ENCODE measurements at regions not wholly inside any gene's neighbourhood (a gene's known extent, or its start where the extent isn't known, plus 50 kb on each side); places are given as distances from the start of the nearest gene placed in this dataset.

- no peak overlapping the region for H3K27ac ChIP-seq
- TF ChIP-seq CTCF (IDR thresholded peaks at IDR 0.05) (no peak), ZFX (IDR thresholded peaks at IDR 0.05; ENCODE audit: borderline replicate concordance) (no peak)
These were observed 367.4 kb upstream of the TNRC6C start for GRCh38 chr17:77590951-77591735.

GRCh38 chr17:77592106-77592865, 366.2 kb upstream of the TNRC6C start:
- H3K27ac ChIP-seq, result no peak overlapping the region
- no peak for TF ChIP-seq CTCF (IDR thresholded peaks at IDR 0.05)

- TF ChIP-seq ZFX (IDR thresholded peaks at IDR 0.05; ENCODE audit: borderline replicate concordance) (no peak), CTCF (IDR thresholded peaks at IDR 0.05) (no peak)
These were observed 365.4 kb upstream of the TNRC6C start for GRCh38 chr17:77593081-77593480.

DNA sequence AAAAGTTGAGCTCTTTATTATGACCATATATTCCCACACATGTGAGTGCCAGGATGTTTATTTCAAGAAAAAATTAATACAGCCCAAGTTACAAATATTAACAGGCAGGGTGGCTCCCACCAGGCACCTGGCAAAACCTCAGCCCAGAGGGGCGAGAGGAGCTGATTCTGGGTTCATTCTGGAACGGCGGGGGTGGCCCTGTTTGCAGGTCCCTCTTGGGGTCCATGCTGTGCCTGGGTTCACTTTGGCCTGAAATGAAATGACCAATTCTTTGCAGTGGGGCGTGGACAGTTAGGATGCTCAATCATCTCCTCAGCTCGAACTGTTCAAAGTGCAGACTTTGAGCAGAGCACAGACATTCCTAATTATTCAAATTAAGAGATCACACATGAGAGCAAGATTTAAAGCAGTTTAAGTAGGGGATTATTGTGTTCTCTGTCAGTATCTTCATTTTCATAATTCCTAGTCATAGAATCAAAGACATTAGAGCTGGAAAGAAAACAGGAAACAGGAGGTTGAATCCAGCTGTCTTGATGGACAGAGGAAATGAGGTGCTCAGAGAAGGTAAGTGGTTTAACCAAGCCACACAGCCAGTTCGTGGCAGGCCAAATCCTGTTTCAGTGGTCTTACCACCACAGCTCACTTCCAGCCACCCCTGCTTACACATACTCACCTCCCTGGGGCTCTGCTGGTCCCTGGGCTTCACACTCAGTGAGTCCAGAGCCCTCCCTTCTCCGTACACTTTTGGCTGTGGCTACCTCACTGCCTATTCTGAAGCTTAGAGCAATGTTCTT, 363.9 kb upstream of the TNRC6C start:
- H3K27ac ChIP-seq, result no peak overlapping the region
- TF ChIP-seq CTCF (IDR thresholded peaks at IDR 0.05) (no peak), ZFX (IDR thresholded peaks at IDR 0.05; ENCODE audit: borderline replicate concordance) (no peak)

More at GRCh38 chr17:77593081-77593480, 365.4 kb upstream of the TNRC6C start:
- H3K27ac ChIP-seq, result no peak overlapping the region

- TF ChIP-seq ZFX (IDR thresholded peaks at IDR 0.05; ENCODE audit: borderline replicate concordance) (no peak), CTCF (IDR thresholded peaks at IDR 0.05) (no peak)
- H3K27ac ChIP-seq, result no peak overlapping the region
These were observed 361.7 kb upstream of the TNRC6C start for GRCh38 chr17:77596491-77597417.

DNA sequence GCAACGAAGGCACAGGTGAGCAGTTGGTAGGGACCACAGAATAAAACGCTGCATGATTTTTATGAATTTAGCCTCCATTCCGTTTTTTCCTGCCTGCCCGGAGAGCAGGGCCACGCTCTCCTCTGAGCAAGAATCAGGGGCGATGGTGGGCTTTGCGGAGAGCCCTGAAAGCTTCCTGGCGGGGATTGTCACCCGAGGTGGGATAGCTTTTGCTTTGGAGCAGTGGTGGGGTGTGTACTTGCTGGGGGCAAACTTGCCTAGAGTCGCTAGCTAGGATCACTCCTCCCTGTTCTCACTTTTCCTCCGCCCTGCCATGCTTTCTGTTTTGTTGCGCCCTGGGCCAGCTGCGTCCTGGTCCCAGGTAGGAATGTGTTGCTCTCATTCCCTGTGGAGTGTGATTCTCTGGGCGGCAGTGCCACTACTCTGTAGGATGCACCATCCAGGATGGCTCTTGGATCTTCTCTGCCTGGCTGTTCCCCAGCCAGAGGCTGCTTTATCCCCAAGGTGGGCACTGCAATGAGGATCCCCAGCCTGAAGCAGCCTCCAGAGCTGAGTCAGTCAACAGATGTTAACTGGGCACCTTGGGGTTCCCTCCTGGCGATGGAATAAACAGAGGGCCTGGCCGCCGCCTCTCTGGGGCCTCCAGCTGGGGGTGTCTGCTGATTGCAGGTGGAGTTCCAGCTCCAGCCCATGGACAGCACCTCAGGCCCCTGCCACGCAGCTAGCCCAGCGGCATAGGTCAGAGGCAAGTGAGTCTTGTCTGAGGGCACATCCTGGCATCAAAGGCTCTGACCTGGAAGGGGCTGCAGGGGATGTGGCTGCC, 360.9 kb upstream of the TNRC6C start:
- no peak overlapping the region for H3K27ac ChIP-seq

More for the DNA sequence above, 360.9 kb upstream of the TNRC6C start:
- no peak for TF ChIP-seq ZFX (IDR thresholded peaks at IDR 0.05; ENCODE audit: borderline replicate concordance)
- no peak for TF ChIP-seq CTCF (IDR thresholded peaks at IDR 0.05)

Measured in 22Rv1 (cell line).